ENCODE measurements at regions not wholly inside any gene's neighbourhood (a gene's known extent, or its start where the extent isn't known, plus 50 kb on each side); places are given as distances from the start of the nearest gene placed in this dataset.
"Not testable (repeated sequence)": the region's sequence is repeated elsewhere in the genome, so short reads cannot be mapped to it uniquely, and the experiment has no call there.

- DNase-seq (ENCODE audit: low read depth): peak; percentile 79
- TF ChIP-seq CTCF (IDR thresholded peaks at IDR 0.05; ENCODE audit: insufficient read depth, low read length, severe bottlenecking): peak; percentile 76
- peak; percentile 95 for FAIRE-seq
- H3K4me3 ChIP-seq (ENCODE audit: low read depth, low read length): no peak overlapping the region
- H3K36me3 ChIP-seq (ENCODE audit: control insufficient read depth, insufficient read depth, low read length): no peaks in the 10 kb centered on the region
- H3K27me3 ChIP-seq (ENCODE audit: control insufficient read depth, insufficient read depth, low read length): peaks cover 2% of the 10 kb centered on the region
These were observed 175.1 kb downstream of the SEPTIN7 start for GRCh38 chr7:35975851-35976454.

GRCh38 chr7:35978816-35979640 is 174.0 kb upstream of the EEPD1 start:
- not testable (repeated sequence) for H3K36me3 ChIP-seq (ENCODE audit: control insufficient read depth, insufficient read depth, low read length); H3K27me3 ChIP-seq (ENCODE audit: control insufficient read depth, insufficient read depth, low read length); DNase-seq (ENCODE audit: low read depth); FAIRE-seq; H3K4me3 ChIP-seq (ENCODE audit: low read depth, low read length)

- DNase-seq (ENCODE audit: low read depth) (no peak), FAIRE-seq (no peak)
- TF ChIP-seq CTCF (IDR thresholded peaks at IDR 0.05; ENCODE audit: insufficient read depth, low read length, severe bottlenecking): no peak
- H3K27me3 ChIP-seq (ENCODE audit: control insufficient read depth, insufficient read depth, low read length): no peaks in the 10 kb centered on the region
- H3K4me3 ChIP-seq (ENCODE audit: low read depth, low read length): no peak overlapping the region
- no peaks in the 10 kb centered on the region for H3K36me3 ChIP-seq (ENCODE audit: control insufficient read depth, insufficient read depth, low read length)
These were observed 170.5 kb upstream of the EEPD1 start for GRCh38 chr7:35982600-35982999.

GRCh38 chr7:35983626-35984025 is 169.4 kb upstream of the EEPD1 start:
- no peaks in the 10 kb centered on the region for H3K36me3 ChIP-seq (ENCODE audit: control insufficient read depth, insufficient read depth, low read length)
- no peak overlapping the region for H3K4me3 ChIP-seq (ENCODE audit: low read depth, low read length)
- no peak for TF ChIP-seq CTCF (IDR thresholded peaks at IDR 0.05; ENCODE audit: insufficient read depth, low read length, severe bottlenecking)
- H3K27me3 ChIP-seq (ENCODE audit: control insufficient read depth, insufficient read depth, low read length): no peaks in the 10 kb centered on the region
- DNase-seq (ENCODE audit: low read depth) (peak; percentile 35), FAIRE-seq (no peak)

- peak; percentile 43 for FAIRE-seq
- Histone ChIP-seq H3K36me3 (ENCODE audit: control insufficient read depth, insufficient read depth, low read length) (no peaks in the 10 kb centered on the region), H3K27me3 (ENCODE audit: control insufficient read depth, insufficient read depth, low read length) (no peaks in the 10 kb centered on the region), H3K4me3 (ENCODE audit: low read depth, low read length) (no peak overlapping the region)
- peak; percentile 59 for DNase-seq (ENCODE audit: low read depth)
- TF ChIP-seq CTCF (IDR thresholded peaks at IDR 0.05; ENCODE audit: insufficient read depth, low read length, severe bottlenecking): peak; percentile 96
These were observed 167.8 kb upstream of the EEPD1 start for GRCh38 chr7:35985126-35985754.

GRCh38 chr7:35987016-35987415 is 166.0 kb upstream of the EEPD1 start:
- DNase-seq (ENCODE audit: low read depth) (no peak), FAIRE-seq (no peak)
- Histone ChIP-seq H3K36me3 (ENCODE audit: control insufficient read depth, insufficient read depth, low read length) (no peaks in the 10 kb centered on the region), H3K4me3 (ENCODE audit: low read depth, low read length) (no peak overlapping the region), H3K27me3 (ENCODE audit: control insufficient read depth, insufficient read depth, low read length) (no peaks in the 10 kb centered on the region)
- no peak for TF ChIP-seq CTCF (IDR thresholded peaks at IDR 0.05; ENCODE audit: insufficient read depth, low read length, severe bottlenecking)

Measured in bronchial epithelial cell (primary cell).